HCT116 (cell line): ENCODE measurements at regions not wholly inside any gene's neighbourhood (a gene's known extent, or its start where the extent isn't known, plus 50 kb on each side); places are given as distances from the start of the nearest gene placed in this dataset.

Source experiments
- ATAC-seq: fragments of 200-7000 bp; cut with Tn5 transposase; 2 replicates; pipeline ENCODE4 v1.9.1; 2020; ENCODE audit warnings: mild to moderate bottlenecking, moderate library complexity
- BruUV-seq: library from RNA; stranded (reverse); fragments of 400-500 nt; replicated peaks from 2 replicates; lab custom pipeline; 2021; lab: Mats Ljungman, UMichigan
- CTCF ChIA-PET: fragments of 300-600 bp; sonication (Branson Sonifier 250); formaldehyde crosslinking; loops from one replicate; lab custom pipeline; 2021; ENCODE audit warnings: antibody characterized with exemption; lab: Charles Lee
- POLR2A ChIA-PET: fragments of 300-600, 350-600 bp; sonication (Branson Sonifier 250); formaldehyde crosslinking; loops from one replicate; lab custom pipeline; 2021; ENCODE audit warnings: antibody characterized with exemption; lab: Charles Lee
- RAD21 ChIA-PET, 2 experiments: fragments of 300-600 bp; sonication (Branson Sonifier 250); formaldehyde crosslinking; loops; one replicate each; lab custom pipeline; 2023; ENCODE audit warnings: low total read pairs in 2 of 2; ENCODE audit not compliant: uncharacterized antibody in 2 of 2, unreplicated experiment in 2 of 2, low non-redundant PET in 1 of 2; lab: Charles Lee
- DNase-seq: peaks from one replicate; pipeline ENCODE4 v3.0.0-alpha.2; 2010; ENCODE audit warnings: low read depth, low spot score
- H2AFZ ChIP-seq: fragments of 200-600 bp; shearing (Covaris generic), sonication (generic); 2 replicates; pipeline ENCODE4 v1.6.1; 2017; ENCODE audit warnings: low read depth, mixed run types, mixed read lengths, antibody characterized with exemption, low read length; ENCODE audit not compliant: poor library complexity, severe bottlenecking
- H3K27ac ChIP-seq: 2 replicates; pipeline ENCODE4 v1.5.1; 2012; ENCODE audit warnings: low read depth, low read length
- H3K27me3 ChIP-seq: fragments of 200-600 bp; sonication (generic); 2 replicates; pipeline ENCODE4 v1.6.1; 2016; ENCODE audit warnings: mixed run types, low read length, mixed read lengths; ENCODE audit not compliant: insufficient read depth
- H3K36me3 ChIP-seq, 2 experiments: fragments of 200-500 bp in 1 of 2; fragments of 200-600 bp in 1 of 2; sonication (Bioruptor generic) in 1 of 2; sonication (generic) in 1 of 2; 2 replicates each; pipeline versions ENCODE4 v1.5.1 to v1.6.1; 2014 to 2016; ENCODE audit warnings: low read length in 2 of 2, inconsistent platforms in 1 of 2, mixed read lengths in 1 of 2, mixed run types in 1 of 2; ENCODE audit not compliant: insufficient read depth in 2 of 2, control insufficient read depth in 1 of 2
- H3K4me1 ChIP-seq, 2 experiments: fragments of 200-600 bp in 1 of 2; sonication (generic) in 1 of 2; 2 replicates each; pipeline versions ENCODE4 v1.5.1 to v1.6.1; 2012 to 2017; ENCODE audit warnings: low read length in 2 of 2, inconsistent platforms in 1 of 2, mild to moderate bottlenecking in 1 of 2, mixed read lengths in 1 of 2, mixed run types in 1 of 2, moderate library complexity in 1 of 2; ENCODE audit not compliant: insufficient read depth in 2 of 2, control insufficient read depth in 1 of 2
- H3K4me2 ChIP-seq: fragments of 200-600 bp; sonication (generic); 2 replicates; pipeline ENCODE4 v1.6.1; 2017; ENCODE audit warnings: mixed run types, low read length, mixed read lengths
- H3K4me3 ChIP-seq, 2 experiments: fragments of 200-600 bp in 1 of 2; sonication (generic) in 1 of 2; replicated peaks in 1 of 2; 2 replicates each; pipeline ENCODE4 v1.5.1; 2011 to 2016; ENCODE audit warnings: low read length in 2 of 2, control low read depth in 1 of 2, low read depth in 1 of 2, mild to moderate bottlenecking in 1 of 2, mixed read lengths in 1 of 2, mixed run types in 1 of 2
- H3K79me2 ChIP-seq: fragments of 200-600 bp; sonication (generic); 2 replicates; pipeline ENCODE4 v1.6.1; 2017; ENCODE audit warnings: mild to moderate bottlenecking, mixed run types, low read length, moderate library complexity, mixed read lengths; ENCODE audit not compliant: insufficient read depth
- H3K9ac ChIP-seq: fragments of 200-600 bp; sonication (generic); 2 replicates; pipeline ENCODE4 v1.6.1; 2016; ENCODE audit warnings: low read length, mixed read lengths
- H3K9me2 ChIP-seq: fragments of 200-600 bp; sonication (generic), shearing (Covaris generic); 2 replicates; pipeline ENCODE4 v1.6.1; 2017; ENCODE audit warnings: mixed run types, mild to moderate bottlenecking, moderate library complexity; ENCODE audit not compliant: insufficient read depth
- H3K9me3 ChIP-seq, 2 experiments: fragments of 200-500 bp in 1 of 2; fragments of 200-600 bp in 1 of 2; sonication (Bioruptor generic) in 1 of 2; sonication (generic) in 1 of 2; 2 replicates each; pipeline ENCODE4 v1.6.1; 2014 to 2017; ENCODE audit warnings: low read length in 2 of 2, mixed read lengths in 2 of 2, inconsistent platforms in 1 of 2, low read depth in 1 of 2, mild to moderate bottlenecking in 1 of 2, mixed run types in 1 of 2, moderate library complexity in 1 of 2; ENCODE audit not compliant: control insufficient read depth in 1 of 2, insufficient read depth in 1 of 2
- H4K20me1 ChIP-seq: fragments of 200-600 bp; sonication (generic), shearing (Covaris generic); 2 replicates; pipeline ENCODE4 v1.6.1; 2017; ENCODE audit warnings: mixed run types, mild to moderate bottlenecking, moderate library complexity; ENCODE audit not compliant: insufficient read depth
- CBX3 ChIP-seq: IDR thresholded peaks from 2 replicates; pipeline ENCODE4 v1.6.1; 2012; ENCODE audit warnings: low read depth
- CEBPB ChIP-seq: IDR thresholded peaks from 2 replicates; pipeline ENCODE4 v1.6.1; 2012; ENCODE audit warnings: low read depth
- CTCF ChIP-seq, 3 experiments: fragments of 200-600 bp in 1 of 3; sonication (generic) in 1 of 3; IDR thresholded peaks in 2 of 3; conservative IDR thresholded peaks in 1 of 3; 2 replicates each; pipeline ENCODE4 v1.5.1; 2012 to 2017; ENCODE audit warnings: low read depth in 2 of 3, low read length in 2 of 3, antibody characterized with exemption in 1 of 3, borderline replicate concordance in 1 of 3, control low read depth in 1 of 3, mild to moderate bottlenecking in 1 of 3, mixed read lengths in 1 of 3, mixed run types in 1 of 3, moderate library complexity in 1 of 3; ENCODE audit not compliant: insufficient read depth in 1 of 3
- ELF1 ChIP-seq: IDR thresholded peaks from 2 replicates; pipeline ENCODE4 v1.6.1; 2012; ENCODE audit warnings: low read depth, borderline replicate concordance
- EZH2 ChIP-seq: fragments of 200-600 bp; sonication (generic); IDR thresholded peaks from 2 replicates; pipeline ENCODE4 v1.6.1; 2017; ENCODE audit warnings: antibody characterized with exemption, mixed run types
- JUND ChIP-seq: IDR thresholded peaks from 2 replicates; pipeline ENCODE4 v1.6.1; 2012
- MAX ChIP-seq: IDR thresholded peaks from 2 replicates; pipeline ENCODE4 v1.6.1; 2012
- intact Hi-C: fragments of 100-400 bp; cut with micrococcal nuclease; formaldehyde crosslinking; loops from 2 replicates; pipeline ENCODE4 v1.10.0; 2022

GRCh38 chr2:118752762-118753429 is 94.6 kb downstream of the EN1 start:
- H3K27ac ChIP-seq: no peak overlapping the region
- ATAC-seq (no peak), DNase-seq (no peak)
- H3K4me2 ChIP-seq: no peak overlapping the region
- peaks cover 16% of the 10 kb centered on the region; the same call in 1 of the 2 replicates for H3K27me3 ChIP-seq
- RAD21 ChIA-PET: no interaction called here
- no peaks in the 10 kb centered on the region for H3K9me3 ChIP-seq
- no peaks in the 10 kb centered on the region for H3K9me2 ChIP-seq
- H4K20me1 ChIP-seq: no peaks in the 10 kb centered on the region
- H3K36me3 ChIP-seq: no peaks in the 10 kb centered on the region
- no TSS peak for BruUV-seq
- H3K9ac ChIP-seq: no peak overlapping the region
- no peak overlapping the region for H3K4me3 ChIP-seq
- H3K4me1 ChIP-seq: no peaks in the 10 kb centered on the region
- H2AFZ ChIP-seq: no peak overlapping the region
- CTCF ChIA-PET: no interaction called here
- POLR2A ChIA-PET: no interaction called here
- TF ChIP-seq CTCF (IDR thresholded peaks at IDR 0.05 in 2 of 3, conservative IDR thresholded peaks at IDR 0.05 in 1 of 3; ENCODE audit: borderline replicate concordance in 1 of 3, insufficient read depth in 1 of 3, low read depth in 2 of 3, low read length in 2 of 3): no peak
- TF ChIP-seq CEBPB: no peak
- TF ChIP-seq MAX: no peak
- no peak for TF ChIP-seq ELF1
- TF ChIP-seq EZH2: no peak
- H3K79me2 ChIP-seq: no peaks in the 10 kb centered on the region
- intact Hi-C loops: no loop called here

GRCh38 chr2:118750959-118751565 is 96.4 kb downstream of the EN1 start:
- H3K36me3 ChIP-seq: no peaks in the 10 kb centered on the region
- no peak overlapping the region for H3K4me2 ChIP-seq
- no peaks in the 10 kb centered on the region for H4K20me1 ChIP-seq
- H3K79me2 ChIP-seq: no peaks in the 10 kb centered on the region
- H3K9me3 ChIP-seq: no peaks in the 10 kb centered on the region
- POLR2A ChIA-PET: no interaction called here
- no peak for DNase-seq
- intact Hi-C loops: no loop called here
- BruUV-seq: no TSS peak
- RAD21 ChIA-PET: no interaction called here
- CTCF ChIA-PET: no interaction called here
- no peak for ATAC-seq
- TF ChIP-seq JUND (no peak), CBX3 (no peak), CTCF (IDR thresholded peaks at IDR 0.05 in 2 of 3, conservative IDR thresholded peaks at IDR 0.05 in 1 of 3; ENCODE audit: borderline replicate concordance in 1 of 3, insufficient read depth in 1 of 3, low read depth in 2 of 3, low read length in 2 of 3) (no peak)
- no peak overlapping the region for H3K9ac ChIP-seq
- no peaks in the 10 kb centered on the region for H3K9me2 ChIP-seq
- H2AFZ ChIP-seq: no peak overlapping the region
- H3K4me3 ChIP-seq: no peak overlapping the region
- H3K27ac ChIP-seq: no peak overlapping the region
- peaks cover 2% of the 10 kb centered on the region; the same call in 1 of the 2 replicates for H3K27me3 ChIP-seq
- no peaks in the 10 kb centered on the region for H3K4me1 ChIP-seq
